ENCODE measurements at regions not wholly inside any gene's neighbourhood (a gene's known extent, or its start where the extent isn't known, plus 50 kb on each side); places are given as distances from the start of the nearest gene placed in this dataset.

- no peak for TF ChIP-seq CTCF (conservative IDR thresholded peaks at IDR 0.05; ENCODE audit: low read length)
- TF ChIP-seq EZH2phosphoT487 (IDR thresholded peaks at IDR 0.05; ENCODE audit: borderline replicate concordance, low read depth, low read length): no peak
Observed at GRCh38 chr3:107966276-107966675, 124.6 kb downstream of the CD47 start.

Measured in OCI-LY7 (cell line).